ENCODE measurements at regions not wholly inside any gene's neighbourhood (a gene's known extent, or its start where the extent isn't known, plus 50 kb on each side); places are given as distances from the start of the nearest gene placed in this dataset.

DNA sequence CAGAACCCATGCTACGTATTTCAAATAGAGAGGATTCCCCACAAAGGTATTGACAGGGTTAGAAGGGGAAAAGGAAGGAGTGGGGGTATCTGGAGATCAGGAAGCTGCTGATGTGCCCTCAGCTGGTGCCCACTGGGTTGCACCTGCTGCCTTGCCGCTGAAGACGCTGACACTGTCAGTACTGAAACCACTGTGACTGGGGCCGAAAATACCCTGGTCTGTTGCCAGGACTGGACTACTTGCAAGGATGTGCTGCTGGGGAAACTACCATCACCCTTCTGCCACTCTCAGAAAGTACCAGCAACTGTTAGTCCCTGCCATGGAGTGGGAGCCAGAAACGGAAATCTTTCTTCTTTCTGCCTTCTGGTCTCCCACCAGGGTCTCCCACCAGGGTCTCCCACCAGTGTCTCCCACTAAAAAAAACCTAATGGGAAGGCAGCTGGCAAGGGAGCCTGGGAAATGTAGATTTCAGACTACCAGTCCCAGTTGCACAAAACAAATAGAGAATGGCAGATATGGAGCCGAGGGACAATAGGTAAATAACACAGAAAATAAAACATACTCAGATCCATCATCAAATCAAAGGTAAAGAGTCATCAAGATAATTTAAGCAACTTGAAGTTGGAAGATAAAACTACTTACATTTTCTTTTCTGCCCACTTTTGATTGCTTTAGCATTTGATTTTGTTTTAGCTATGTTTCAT is 204.8 kb downstream of the TPBG start:
- TF ChIP-seq, protein P1, sequence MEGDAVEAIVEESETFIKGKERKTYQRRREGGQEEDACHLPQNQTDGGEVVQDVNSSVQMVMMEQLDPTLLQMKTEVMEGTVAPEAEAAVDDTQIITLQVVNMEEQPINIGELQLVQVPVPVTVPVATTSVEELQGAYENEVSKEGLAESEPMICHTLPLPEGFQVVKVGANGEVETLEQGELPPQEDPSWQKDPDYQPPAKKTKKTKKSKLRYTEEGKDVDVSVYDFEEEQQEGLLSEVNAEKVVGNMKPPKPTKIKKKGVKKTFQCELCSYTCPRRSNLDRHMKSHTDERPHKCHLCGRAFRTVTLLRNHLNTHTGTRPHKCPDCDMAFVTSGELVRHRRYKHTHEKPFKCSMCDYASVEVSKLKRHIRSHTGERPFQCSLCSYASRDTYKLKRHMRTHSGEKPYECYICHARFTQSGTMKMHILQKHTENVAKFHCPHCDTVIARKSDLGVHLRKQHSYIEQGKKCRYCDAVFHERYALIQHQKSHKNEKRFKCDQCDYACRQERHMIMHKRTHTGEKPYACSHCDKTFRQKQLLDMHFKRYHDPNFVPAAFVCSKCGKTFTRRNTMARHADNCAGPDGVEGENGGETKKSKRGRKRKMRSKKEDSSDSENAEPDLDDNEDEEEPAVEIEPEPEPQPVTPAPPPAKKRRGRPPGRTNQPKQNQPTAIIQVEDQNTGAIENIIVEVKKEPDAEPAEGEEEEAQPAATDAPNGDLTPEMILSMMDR (IDR thresholded peaks at IDR 0.05; ENCODE audit: unreplicated experiment) = no peak

DNA sequence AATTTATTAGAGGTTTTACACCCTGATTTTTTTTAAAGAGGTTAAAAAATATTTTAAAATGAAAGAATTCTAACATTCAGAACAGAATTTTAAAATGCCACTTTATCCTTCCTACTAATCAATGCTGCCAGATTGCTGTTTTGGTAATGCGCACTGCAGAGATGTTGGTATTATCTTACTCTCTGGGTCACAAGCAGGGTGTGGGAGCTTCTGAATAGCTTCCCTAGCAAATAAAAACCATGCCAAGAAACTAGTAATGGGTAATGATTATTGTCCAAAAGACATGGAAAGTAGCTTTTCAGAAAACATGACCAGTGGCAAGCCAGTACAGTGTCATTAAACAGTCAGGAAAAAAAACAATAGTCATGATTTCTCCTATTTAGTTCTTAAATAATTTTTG is 205.4 kb downstream of the TPBG start:
- BruUV-seq (replicated peaks) = no TSS peak
- no peaks in the 10 kb centered on the region for H3K4me1 Mint-ChIP-seq (ENCODE audit: insufficient read depth, unreplicated experiment)
- intact Hi-C loops (cut with micrococcal nuclease) = no loop called here
- H3K4me3 Mint-ChIP-seq (ENCODE audit: unreplicated experiment) = no peak overlapping the region
- no peaks in the 10 kb centered on the region for H3K27me3 Mint-ChIP-seq (ENCODE audit: insufficient read depth, unreplicated experiment)
- CTCF ChIA-PET = interaction anchor here (1.0 kb wide), 1 partner anchor 11 kb away, joined by 3 read pairs; no protein-coding TSS in a partner anchor
- no peak overlapping the region for H3K27ac Mint-ChIP-seq (ENCODE audit: low read depth, unreplicated experiment)
- TF ChIP-seq, protein P1 (IDR thresholded peaks at IDR 0.05; ENCODE audit: unreplicated experiment) = no peak
- peaks cover 5% of the 10 kb centered on the region for H3K36me3 Mint-ChIP-seq (ENCODE audit: insufficient read depth, unreplicated experiment)
- DNase-seq (ENCODE audit: unreplicated experiment) = no peak
- POLR2A ChIA-PET = interaction anchor here (0.6 kb wide), 1 partner anchor 166 kb away, joined by 3 read pairs; no protein-coding TSS in a partner anchor
- H3K9me3 Mint-ChIP-seq (ENCODE audit: unreplicated experiment) = no peaks in the 10 kb centered on the region

More for the DNA sequence above, 204.8 kb downstream of the TPBG start:
- CTCF ChIA-PET = interaction anchor here (1.0 kb wide), 1 partner anchor 12 kb away, joined by 3 read pairs; no protein-coding TSS in a partner anchor
- intact Hi-C loops (cut with micrococcal nuclease) = no loop called here
- Mint-ChIP-seq H3K4me3 (ENCODE audit: unreplicated experiment) (no peak overlapping the region), H3K36me3 (ENCODE audit: insufficient read depth, unreplicated experiment) (no peaks in the 10 kb centered on the region), H3K4me1 (ENCODE audit: insufficient read depth, unreplicated experiment) (no peaks in the 10 kb centered on the region), H3K27me3 (ENCODE audit: insufficient read depth, unreplicated experiment) (no peaks in the 10 kb centered on the region), H3K9me3 (ENCODE audit: unreplicated experiment) (no peaks in the 10 kb centered on the region), H3K27ac (ENCODE audit: low read depth, unreplicated experiment) (no peak overlapping the region)
- POLR2A ChIA-PET = no interaction called here
- BruUV-seq (replicated peaks) = no TSS peak
- DNase-seq (ENCODE audit: unreplicated experiment) = no peak

DNA sequence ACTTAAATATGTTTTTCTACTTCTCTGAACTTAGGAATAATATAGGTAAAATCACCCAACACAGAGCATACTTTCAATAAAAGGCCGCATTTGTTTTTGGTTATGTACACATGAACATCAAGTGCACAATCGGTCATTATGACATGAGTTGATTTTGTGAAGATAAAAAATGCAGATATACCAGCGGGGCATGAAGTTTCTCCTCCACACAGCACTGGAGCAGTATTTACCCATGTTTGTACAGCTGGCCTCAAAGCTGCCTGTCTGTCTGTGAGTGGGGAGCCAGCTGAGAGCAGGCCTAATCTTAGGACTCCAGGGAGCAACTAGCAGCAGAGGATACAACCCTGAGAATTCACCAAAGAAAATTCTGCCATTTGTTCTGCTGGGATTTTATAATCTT is 206.5 kb downstream of the TPBG start:
- Mint-ChIP-seq H3K36me3 (ENCODE audit: insufficient read depth, unreplicated experiment) (peaks cover 7% of the 10 kb centered on the region), H3K27ac (ENCODE audit: low read depth, unreplicated experiment) (no peak overlapping the region), H3K4me1 (ENCODE audit: insufficient read depth, unreplicated experiment) (no peaks in the 10 kb centered on the region), H3K27me3 (ENCODE audit: insufficient read depth, unreplicated experiment) (no peaks in the 10 kb centered on the region), H3K9me3 (ENCODE audit: unreplicated experiment) (no peaks in the 10 kb centered on the region), H3K4me3 (ENCODE audit: unreplicated experiment) (no peak overlapping the region)
- intact Hi-C loops (cut with micrococcal nuclease) = no loop called here
- ChIA-PET POLR2A (no interaction called here), CTCF (no interaction called here)
- BruUV-seq (replicated peaks) = no TSS peak
- TF ChIP-seq, protein P1 (IDR thresholded peaks at IDR 0.05; ENCODE audit: unreplicated experiment) = no peak
- DNase-seq (ENCODE audit: unreplicated experiment) = no peak

DNA sequence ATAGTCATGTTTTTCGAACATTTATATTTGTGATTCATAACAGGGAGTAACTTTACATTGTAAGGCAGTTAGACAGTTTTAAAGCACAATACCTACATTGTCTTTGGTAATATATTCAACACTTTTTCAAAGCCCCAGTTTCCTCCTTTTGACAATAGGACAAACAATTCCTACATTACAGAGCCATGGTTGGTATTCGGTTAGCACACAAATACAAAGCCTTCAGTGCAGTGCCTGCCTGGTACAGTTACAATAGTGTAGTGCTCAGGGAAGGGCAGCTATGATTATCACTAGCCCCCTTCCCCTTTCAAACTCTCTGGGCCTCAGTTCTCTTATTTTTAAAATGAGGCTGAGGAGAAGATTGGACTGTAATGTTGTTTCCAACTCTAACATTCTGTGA is 207.8 kb downstream of the TPBG start:
- no peaks in the 10 kb centered on the region for H3K4me1 Mint-ChIP-seq (ENCODE audit: insufficient read depth, unreplicated experiment)
- CTCF ChIA-PET = interaction anchor here (0.6 kb wide), 2 partner anchors 279 to 300 kb away, joined by 4 read pairs; no protein-coding TSS in a partner anchor
- intact Hi-C loops (cut with micrococcal nuclease) = no loop called here
- TF ChIP-seq, protein P1 (IDR thresholded peaks at IDR 0.05; ENCODE audit: unreplicated experiment) = no peak
- DNase-seq (ENCODE audit: unreplicated experiment) = no peak
- H3K27ac Mint-ChIP-seq (ENCODE audit: low read depth, unreplicated experiment) = no peak overlapping the region
- BruUV-seq (replicated peaks) = no TSS peak
- no peaks in the 10 kb centered on the region for H3K27me3 Mint-ChIP-seq (ENCODE audit: insufficient read depth, unreplicated experiment)
- no peaks in the 10 kb centered on the region for H3K9me3 Mint-ChIP-seq (ENCODE audit: unreplicated experiment)
- POLR2A ChIA-PET = no interaction called here
- peaks cover 7% of the 10 kb centered on the region for H3K36me3 Mint-ChIP-seq (ENCODE audit: insufficient read depth, unreplicated experiment)
- H3K4me3 Mint-ChIP-seq (ENCODE audit: unreplicated experiment) = no peak overlapping the region
